CD4-positive, alpha-beta T cell treated with Interleukin-17A for 1 hour (primary cell): ENCODE measurements at regions not wholly inside any gene's neighbourhood (a gene's known extent, or its start where the extent isn't known, plus 50 kb on each side); places are given as distances from the start of the nearest gene placed in this dataset.

Source experiments
- DNase-seq: peaks from one replicate; pipeline ENCODE4 v3.0.0-alpha.2; 2020

DNA sequence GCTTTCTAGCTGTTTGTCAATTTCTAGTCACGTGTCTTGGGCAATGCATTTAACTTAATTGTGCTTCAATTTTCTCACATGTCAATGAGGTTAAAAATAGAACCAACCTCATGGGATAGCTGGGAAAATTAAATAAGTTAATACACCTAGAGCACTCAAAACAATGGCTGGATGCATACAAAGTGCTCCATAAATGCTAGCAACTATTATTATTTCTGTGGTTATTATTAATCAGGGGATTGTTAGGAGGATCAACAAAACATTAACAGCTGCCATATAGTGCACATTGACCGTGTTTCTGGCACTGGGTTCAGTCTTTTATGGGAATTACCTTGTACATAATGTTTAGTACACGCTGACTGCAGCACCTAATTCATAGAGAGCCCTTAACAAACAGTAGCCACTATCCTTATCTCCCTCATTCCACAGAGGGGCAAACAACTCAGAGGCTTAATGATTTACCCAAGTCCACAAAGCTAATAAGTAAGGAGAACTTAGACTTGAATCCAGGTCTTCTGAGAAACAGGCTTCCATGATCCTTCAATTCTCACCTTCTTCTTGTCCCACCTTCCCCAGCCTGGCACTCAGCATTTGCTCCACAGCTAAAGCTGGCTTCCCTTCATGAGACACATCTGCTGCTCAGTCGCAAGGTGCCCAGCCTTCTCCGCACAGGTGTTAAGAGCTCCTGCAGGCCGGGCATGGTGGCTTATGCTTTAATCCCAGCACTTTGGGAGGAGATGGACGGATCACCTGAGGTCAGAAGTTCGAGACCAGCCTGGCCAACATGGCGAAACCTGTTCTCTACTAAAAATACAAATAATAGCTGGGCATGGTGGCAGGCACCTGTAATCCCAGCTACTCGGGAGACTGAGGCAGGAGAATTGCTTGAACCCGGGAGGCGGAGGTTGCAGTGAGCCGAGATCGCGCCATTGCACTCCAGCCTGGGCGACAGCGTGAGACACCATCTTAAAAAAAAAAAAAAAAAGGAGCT is 137.4 kb upstream of the ABCA1 start:
- no peak for DNase-seq

DNA sequence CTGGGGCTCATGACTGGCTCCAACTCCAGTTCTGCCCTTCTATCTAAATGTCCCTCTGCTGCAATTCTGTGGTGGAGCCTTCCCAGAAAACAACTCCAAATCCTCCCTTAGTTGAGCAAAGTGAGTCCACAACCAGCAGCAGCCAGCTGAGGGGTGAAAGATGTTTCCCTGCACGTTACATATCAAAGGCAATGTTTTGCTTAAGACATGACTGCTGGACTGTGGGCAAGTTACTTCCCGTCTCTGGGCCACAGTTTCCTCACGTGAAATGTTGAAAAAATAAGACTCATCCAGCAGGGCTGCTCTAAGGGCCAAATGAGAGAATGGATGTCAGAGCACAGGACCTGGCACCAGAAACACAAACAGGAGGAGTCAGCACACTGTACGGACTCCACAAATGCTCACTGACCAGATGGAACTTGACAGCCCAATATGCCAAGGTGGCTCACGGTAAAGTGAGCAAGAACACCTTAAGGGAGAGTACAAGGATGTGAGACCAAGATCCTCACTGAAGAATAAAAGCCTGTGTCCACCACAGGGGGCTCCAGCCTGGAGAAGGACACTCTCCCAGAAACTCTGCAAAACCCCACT is 138.4 kb upstream of the ABCA1 start:
- no peak for DNase-seq

DNA sequence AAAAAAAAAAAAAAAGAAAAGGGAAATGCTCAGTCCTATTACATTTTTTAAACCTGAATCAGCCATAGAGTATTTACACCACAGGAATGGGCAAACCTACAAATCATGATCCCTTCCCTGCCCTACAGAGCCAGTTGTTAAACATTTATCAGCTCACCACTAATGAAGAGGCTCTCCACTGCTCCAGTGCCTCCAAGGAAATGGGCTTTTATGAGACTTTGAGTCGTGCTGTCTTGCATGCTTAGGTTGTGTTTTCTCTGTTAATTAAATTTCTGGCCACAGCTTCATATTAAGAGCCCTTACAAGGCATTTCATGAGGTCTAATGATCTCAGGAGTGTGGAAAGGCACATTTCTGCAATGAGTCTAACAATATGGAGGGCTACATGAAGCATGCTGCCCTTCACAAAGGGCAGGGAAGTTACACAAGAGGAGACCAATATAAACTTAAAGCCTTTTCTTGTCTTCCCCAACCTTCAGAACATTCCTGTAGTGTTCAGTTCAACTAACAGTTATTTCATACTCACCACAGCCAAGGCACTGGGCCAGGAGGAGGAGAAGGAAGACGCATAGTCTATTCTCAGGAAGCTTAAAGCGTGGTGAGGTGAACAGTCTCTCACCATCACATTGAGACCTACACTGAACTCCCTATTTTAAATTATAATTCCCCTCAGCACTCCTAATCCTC is 140.1 kb upstream of the ABCA1 start:
- no peak for DNase-seq

DNA sequence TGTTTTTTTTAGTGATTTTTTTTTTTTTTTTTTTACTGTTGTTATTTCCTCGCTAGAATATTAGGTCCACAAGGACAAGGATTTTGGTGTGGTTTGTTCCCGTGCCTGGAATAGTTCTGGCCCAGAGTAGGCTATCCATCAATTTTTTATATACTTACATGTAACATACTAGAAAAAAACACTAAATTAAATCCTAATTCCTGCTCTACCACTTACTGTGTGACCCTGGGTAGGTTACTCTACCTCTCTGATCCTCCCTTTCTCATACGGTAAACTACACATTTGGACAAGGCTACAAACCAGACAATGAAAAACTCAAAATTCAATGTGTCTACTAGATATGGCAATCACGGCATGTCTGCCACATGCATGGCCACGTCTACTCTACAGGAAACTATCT is 141.3 kb upstream of the ABCA1 start:
- no peak for DNase-seq

DNA sequence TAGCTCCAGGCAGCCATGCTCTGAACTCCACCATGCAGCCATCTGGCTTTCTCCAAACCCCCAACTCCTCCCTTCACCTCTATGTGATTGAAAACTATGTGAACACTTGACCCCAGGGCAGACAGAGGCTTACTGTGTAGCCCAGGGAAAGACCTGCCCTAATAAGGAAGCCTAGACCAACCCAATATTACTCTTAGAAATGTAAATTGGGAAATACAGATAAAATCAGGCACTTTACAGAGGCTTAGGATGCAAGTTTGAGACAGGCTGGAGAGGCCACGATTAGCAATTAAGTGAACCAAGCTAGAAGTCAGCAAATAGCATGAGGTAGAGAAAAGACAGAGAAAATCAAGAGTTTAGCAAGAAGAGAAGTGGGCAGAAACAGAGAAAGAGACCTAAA is 141.7 kb upstream of the ABCA1 start:
- no peak for DNase-seq

DNA sequence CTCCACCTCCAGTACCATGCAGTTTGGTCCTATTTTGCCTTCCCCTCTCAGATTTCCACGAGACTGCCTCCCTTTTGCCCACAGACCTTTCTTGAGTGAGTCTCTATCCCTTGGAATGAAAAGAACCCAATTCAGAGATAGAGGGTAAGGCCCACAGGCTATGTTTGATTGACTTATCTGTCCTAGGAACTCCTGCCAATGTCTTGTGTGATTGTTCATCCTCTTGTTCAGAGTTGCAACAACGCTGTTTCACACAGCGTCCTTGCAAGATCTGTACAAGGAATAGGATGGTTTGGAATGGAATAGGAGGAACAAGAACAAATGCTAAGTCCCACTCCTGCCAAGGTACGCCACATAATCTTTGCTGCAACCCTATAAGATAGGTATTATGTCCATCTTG is 142.2 kb upstream of the ABCA1 start:
- no peak for DNase-seq

DNA sequence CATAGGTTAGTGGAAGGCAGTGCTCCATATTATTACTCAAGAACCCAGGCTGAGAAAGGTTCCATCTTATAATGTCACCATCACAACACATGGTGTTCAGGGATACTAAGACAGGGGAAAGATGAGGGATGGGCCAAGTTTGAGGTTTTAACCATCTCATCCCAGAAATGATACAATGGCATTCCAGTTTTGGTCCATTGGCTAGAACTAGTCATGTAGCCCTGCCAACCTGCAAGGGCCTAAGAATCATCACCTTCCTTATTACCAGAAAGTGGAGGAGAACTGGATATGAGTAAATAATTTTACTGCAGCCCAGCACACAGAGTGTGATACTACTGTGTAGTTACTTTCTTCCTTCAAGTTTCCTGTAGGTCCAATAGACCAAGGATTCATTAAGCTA is 144.5 kb upstream of the ABCA1 start:
- DNase-seq, result no peak

DNA sequence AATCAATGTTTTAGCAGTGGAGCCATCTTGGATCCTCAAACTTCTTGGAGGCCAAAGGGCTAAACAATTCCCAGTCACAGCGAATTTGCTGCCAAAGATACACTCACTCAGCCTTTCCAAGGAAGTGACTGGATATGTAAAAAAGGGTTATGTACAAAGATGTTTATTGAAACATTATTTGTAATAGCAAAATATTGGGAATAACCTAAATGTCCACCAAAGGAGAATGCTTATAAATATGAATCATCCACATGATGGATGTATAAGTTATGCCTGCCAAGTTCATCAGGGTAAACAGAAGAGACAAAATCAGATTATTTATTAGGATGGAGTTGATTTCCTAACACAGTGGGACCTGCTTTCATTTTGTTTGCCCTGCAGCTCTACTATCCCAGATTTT is 145.2 kb upstream of the ABCA1 start:
- DNase-seq, result no peak

DNA sequence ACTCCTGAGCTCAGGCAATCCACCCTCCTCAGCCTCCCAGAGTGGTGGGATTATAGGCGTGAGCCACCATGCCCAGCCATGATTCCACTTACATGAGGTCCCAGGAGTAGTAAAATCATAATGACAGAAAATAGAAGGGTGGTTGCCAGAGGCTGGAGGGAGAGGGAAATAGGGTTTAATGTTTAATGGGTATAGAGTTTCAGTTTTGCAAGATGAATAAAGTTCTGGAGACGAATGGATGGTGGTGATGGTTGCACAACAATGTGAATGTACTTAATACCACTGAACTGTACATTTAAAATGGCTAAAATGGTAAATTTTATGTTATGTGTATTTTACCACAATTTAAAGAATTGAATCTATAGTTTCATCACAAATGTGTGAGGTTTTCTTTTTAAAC is 146.5 kb upstream of the ABCA1 start:
- DNase-seq, result no peak

DNA sequence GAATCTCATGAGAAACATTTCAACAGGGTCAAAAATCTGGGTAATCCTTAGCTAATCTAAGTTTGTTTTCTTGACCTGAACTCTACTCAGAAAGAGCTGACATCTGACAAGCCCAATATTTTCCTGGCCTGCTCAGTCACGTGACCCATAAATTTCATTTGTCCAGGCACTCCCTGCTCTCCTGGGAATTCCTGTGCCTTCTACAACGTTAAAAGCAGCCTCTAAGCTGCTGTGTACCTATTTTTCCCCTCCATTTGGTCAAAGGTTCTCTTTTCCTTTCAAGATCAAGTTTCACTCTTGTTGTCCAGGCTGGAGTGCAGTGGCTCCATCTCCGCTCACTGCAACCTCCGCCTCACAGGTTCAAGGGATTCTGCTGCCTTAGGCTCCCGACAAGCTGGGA is 148.8 kb upstream of the ABCA1 start:
- no peak for DNase-seq

DNA sequence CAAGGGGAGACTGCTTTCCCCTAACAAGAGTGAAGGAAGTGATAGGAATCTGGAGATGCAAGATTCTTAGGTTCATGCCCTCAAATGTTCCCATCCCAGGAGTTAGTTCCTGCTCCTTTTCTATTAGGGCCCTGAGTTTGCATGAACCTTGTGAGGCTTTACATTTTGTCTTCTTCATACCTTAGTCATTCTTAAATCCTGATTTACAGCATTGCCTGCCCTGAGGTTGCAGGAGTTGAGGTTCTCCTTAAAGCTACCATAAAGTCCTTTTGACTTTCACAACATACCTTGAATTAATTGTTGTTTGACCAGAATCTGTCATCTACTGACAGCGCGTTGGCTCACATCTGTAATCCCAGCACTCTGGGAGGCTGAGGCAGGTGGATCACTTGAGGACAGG is 151.5 kb upstream of the ABCA1 start:
- no peak for DNase-seq

DNA sequence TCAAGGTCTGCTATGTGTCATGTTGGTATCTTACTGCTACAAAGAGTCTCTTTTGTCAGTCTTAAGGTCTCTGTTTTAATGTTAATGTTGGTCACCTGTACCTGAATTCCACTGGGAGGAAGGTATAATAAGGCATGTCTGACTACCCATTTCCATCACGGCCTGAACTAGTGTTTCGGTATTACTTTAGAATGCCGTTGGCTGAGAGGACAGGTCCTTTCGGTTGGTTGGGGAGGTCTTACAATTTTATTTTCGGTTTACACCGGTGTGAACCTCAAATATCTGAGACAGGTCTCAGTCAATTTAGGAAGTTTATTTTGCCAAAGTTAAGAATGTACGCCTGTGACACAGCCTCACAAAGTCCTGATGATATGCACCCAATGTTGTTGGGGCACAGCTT is 154.9 kb upstream of the ABCA1 start:
- DNase-seq, result no peak

DNA sequence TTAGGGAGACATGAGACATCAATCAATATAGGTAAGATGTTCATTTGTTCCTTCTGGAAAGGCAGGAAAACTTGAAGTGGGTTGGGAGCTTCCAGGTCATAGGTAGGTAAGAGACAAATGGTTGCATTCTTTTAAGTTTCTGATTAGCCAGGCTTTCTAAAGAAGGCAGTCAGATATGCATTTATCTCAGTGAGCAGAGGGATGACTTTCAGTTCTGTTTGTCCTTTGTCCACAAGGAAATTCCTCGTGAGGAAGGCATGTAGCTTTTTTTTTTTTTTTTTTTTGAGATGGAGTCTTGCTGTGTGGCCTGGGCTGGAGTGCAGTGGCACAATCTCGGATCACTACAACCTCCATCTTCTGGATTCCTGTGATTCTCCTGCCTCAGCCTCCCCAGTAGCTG is 155.3 kb upstream of the ABCA1 start:
- no peak for DNase-seq

DNA sequence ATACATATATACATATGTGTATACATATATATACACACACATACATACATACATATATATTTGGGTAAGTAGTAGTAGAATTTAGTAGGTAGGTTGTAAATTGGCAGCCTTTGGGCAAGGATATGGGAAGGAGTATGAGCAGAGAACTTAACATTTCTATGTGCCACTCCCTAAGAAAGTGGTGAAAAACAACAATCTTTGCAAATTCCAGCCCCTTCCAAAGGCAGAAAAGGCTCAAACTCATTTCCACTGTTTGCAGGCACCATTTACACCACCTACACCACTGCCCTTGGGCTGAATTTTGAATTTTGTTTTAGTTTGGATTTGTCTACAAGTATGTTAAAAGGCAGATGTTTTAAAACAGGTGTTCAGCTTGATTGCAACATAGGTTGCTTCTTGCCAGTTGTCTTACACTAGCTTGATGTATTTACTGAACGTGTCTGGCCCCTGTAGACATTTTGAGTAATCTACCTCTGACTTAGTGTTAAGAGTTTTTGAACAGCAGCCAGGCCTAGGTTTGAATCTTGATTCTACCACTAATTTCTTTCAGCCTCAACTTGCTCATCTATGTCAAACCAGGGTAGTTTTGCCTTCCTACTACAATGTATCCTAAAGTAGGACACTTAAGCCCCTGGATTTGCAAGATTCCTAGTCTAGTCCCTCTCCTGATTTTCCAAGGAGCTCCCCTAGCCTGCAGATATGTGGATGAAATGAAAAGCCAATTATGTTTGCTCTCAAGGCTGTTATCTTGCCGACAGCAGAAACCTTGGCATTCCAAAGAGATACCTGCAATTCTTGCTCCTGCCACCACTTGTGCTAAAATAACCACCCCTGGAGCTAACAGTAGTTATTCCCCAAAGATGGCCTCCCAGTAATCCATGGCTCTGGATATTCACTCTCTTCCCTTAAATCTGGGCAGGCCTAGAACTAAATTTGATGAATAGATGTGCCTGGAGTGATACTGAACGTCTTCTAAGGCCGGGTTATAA is 156.2 kb upstream of the SLC44A1 start:
- no peak for DNase-seq

DNA sequence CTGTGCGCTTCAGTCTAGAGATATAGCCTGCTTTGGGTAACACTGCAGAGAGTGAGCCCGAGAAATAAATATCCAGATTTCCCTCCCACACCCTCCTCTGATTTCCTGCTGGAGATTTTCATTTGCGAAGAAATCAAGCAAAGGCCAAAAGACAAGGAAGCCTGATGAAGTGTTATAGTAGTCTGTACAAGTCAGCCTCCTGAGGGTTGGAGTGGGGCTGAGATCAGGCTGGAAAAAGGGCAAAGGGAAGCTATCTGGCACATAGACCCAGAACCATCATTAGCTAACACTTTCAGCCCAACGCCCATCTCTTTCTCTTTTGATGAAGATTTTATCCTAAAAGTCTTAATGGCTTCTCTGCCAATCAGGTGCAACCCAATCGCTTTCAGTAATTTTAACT is 154.6 kb upstream of the SLC44A1 start:
- DNase-seq, result no peak

DNA sequence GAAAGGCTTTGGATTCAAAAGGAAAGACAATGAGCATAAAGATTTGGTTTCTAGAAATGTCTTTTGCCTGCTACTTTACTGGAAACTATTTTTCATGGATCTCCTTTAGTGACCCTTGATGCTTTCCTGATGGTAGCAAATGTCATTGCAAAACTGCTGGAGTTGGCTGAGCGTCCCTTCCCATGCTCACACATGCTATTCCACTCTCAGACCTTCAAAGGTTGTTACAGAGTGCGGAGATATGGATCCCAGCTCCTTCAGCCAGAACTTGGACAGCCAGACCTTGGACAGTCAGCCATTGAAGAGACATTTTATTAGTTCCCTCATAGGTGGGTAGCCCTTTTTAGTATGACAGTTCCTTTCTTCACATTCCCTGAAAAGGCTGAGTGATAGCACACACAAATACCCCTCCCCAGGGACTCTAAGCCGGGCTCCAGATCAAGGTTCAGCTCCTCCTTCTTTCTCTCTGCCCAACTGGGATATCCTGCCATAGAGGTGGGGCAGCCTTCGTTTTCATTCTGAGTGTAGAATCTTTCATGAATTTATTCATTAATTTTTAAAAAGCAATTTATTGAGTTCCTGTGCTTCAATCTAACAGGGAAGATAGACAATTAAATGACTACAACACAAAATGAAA is 153.3 kb upstream of the SLC44A1 start:
- DNase-seq, result no peak

DNA sequence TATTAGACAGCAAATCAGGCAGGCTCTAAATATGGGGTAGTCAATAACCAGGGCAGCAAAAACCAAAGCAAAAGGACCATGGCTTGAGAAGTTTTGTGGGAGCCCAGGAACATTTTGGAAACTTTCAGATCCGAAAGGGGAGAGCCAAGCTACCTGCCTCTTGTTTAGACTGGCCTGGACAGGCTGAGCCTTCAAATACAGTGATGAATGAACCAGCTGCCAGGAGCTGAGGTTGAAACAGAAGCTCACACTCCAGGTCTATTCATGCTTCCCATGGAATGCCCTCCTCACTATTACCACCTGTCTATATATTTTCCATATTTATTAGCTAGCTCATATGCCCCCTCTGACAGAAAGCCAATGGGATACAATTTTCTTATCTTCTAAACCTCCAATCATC is 150.8 kb upstream of the SLC44A1 start:
- DNase-seq, result no peak

DNA sequence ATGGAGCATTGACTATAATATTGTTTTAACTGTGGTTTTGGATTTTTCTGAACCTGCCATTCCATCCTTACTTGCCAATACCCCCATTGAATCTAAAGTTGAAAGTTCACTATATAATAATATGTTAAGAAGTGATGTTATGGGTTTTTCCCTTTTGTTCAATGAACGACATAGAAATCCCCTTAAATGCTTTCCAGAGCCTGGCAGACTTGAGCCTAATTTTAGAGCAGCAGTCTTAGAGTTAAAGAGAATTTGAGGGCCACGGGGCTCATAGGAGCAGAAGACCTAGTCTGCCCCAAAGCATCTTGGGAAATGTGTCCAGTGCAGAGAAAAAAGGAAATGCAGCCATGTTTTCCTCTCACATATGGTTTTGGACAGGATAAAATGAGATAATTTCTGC is 146.1 kb upstream of the SLC44A1 start:
- DNase-seq, result no peak

DNA sequence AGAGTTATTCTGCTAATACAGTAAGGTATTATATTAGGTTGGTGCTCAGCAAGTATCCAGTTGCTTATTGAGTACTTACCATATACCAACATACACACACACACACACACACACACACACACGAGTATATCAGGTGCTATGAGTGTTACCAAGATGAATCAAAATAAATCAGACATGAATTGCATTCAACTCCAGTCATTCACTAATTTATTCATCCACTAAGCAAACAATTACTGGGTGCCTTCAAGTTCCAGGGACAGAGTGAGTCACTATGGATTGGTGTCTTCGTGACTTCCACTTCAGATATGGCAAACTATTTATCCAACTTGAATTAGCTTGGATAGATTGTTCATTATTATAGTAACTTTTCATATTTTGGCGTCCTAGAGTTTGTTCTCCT is 140.7 kb upstream of the SLC44A1 start:
- DNase-seq, result no peak

DNA sequence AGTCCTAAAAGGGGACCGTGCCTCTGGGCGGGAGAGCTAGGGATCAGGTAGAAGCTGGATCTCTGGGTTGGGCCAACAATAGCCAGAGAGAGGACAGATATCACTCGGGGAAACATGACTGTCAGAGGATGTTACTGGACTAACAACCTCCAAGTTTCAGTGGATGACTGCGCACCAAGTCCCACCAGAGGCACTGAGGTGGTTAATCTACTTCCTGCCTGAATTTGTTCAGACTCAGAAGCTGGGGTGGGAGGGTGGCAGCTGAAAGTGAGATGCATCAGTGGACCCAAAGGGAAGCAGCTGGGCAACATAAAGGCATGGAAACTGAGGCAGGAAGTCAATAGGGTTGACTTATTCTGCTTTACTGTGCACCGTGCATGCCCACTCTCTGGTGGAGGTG is 130.1 kb upstream of the SLC44A1 start:
- no peak for DNase-seq

DNA sequence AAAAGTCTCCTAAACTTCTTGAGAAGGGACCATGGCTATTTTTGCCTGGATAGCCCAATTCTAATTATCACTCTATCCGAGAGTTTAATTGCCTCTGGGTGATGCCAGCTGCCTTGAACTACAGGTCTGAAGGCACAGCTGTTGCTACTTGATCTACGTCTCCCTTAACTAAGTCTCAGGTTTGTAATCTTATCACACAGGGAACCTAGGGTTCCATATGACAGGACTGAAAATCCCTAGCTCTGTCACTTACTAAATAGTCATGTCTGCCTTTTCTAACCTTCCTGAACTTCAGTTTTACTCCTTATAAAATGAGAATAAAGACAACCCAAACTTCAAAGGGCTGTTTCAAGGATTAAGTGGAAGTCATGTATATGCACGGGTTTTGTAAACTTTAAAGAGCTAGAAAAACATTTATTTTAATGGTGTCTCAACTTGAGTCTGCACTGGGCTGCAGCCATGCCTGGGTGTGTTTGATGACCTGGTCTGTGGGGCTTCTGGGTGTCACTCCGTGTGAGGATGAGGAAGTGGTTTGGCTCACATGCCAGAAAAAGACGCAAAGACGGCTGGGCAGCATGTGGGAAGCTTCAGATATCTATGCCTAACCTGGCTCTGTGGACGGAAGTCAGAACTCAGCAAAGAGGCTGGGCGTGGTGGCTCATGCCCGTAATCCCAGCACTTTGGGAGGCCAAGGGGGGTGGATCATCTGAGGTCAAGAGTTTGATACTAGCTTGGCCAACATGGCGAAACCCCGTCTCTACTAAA is 129.3 kb upstream of the SLC44A1 start:
- DNase-seq, result peak; percentile 28
